ENCODE measurements at regions not wholly inside any gene's neighbourhood (a gene's known extent, or its start where the extent isn't known, plus 50 kb on each side); places are given as distances from the start of the nearest gene placed in this dataset.

- no peak overlapping the region for H3K4me3 ChIP-seq
- ATAC-seq (no peak), FAIRE-seq (no peak), DNase-seq (ENCODE audit: low read depth, low spot score) (no peak)
- no peaks in the 10 kb centered on the region for H4K20me1 ChIP-seq (ENCODE audit: control insufficient read depth, insufficient read depth)
- no peaks in the 10 kb centered on the region for H3K4me1 ChIP-seq (ENCODE audit: control insufficient read depth, insufficient read depth, low read length)
- H3K36me3 ChIP-seq (ENCODE audit: control insufficient read depth in 2 of 2, insufficient read depth in 2 of 2, low read length in 1 of 2), result no peaks in the 10 kb centered on the region
- ChIA-PET RAD21 (ENCODE audit: unreplicated experiment) (no interaction called here), CTCF (no interaction called here), POLR2A (no interaction called here), SMC1A (ENCODE audit: uncharacterized antibody, unreplicated experiment) (no interaction called here)
- no peak for TF ChIP-seq NFYA (IDR thresholded peaks at IDR 0.05; ENCODE audit: borderline replicate concordance, low read depth, low read length)
- TF ChIP-seq ZSCAN29 (IDR thresholded peaks at IDR 0.05), result no peak
- TF ChIP-seq ZNF384 (IDR thresholded peaks at IDR 0.05; ENCODE audit: borderline replicate concordance, low read depth, low read length), result no peak
- no peak for TF ChIP-seq GATAD2B (conservative IDR thresholded peaks at IDR 0.05; ENCODE audit: low read depth)
- no peak for TF ChIP-seq BHLHE40 (IDR thresholded peaks at IDR 0.05; ENCODE audit: borderline replicate concordance in 1 of 2, low read depth in 2 of 2, low read length in 1 of 2)
- no peak for TF ChIP-seq CTCF (IDR thresholded peaks at IDR 0.05 in 2 of 3, conservative IDR thresholded peaks at IDR 0.05 in 1 of 3; ENCODE audit: control insufficient read depth in 2 of 3, extremely low read depth in 1 of 3, insufficient read depth in 1 of 3, low read depth in 3 of 3, low read length in 3 of 3)
- no peak for TF ChIP-seq MEF2B (IDR thresholded peaks at IDR 0.05; ENCODE audit: partially characterized antibody, poor library complexity, severe bottlenecking)
- TF ChIP-seq TARDBP (IDR thresholded peaks at IDR 0.05; ENCODE audit: borderline replicate concordance), result no peak
- no peak for TF ChIP-seq TCF7 (IDR thresholded peaks at IDR 0.05; ENCODE audit: borderline replicate concordance)
- TF ChIP-seq ZNF207 (IDR thresholded peaks at IDR 0.05; ENCODE audit: borderline replicate concordance), result no peak
- TF ChIP-seq SPI1 (IDR thresholded peaks at IDR 0.05; ENCODE audit: borderline replicate concordance, insufficient read depth, low read depth, low read length), result no peak
- no peak for TF ChIP-seq RBBP5 (conservative IDR thresholded peaks at IDR 0.05)
- TF ChIP-seq MYC (IDR thresholded peaks at IDR 0.05; ENCODE audit: insufficient read depth, insufficient read length, insufficient replicate concordance, low read length, severe bottlenecking), result no peak
- no peak for TF ChIP-seq CBX3 (IDR thresholded peaks at IDR 0.05; ENCODE audit: borderline replicate concordance, low read depth)
- TF ChIP-seq FOXM1 (IDR thresholded peaks at IDR 0.05; ENCODE audit: low read depth, low read length), result no peak
- TF ChIP-seq ESRRA (IDR thresholded peaks at IDR 0.05; ENCODE audit: low read length), result no peak
- no peak for TF ChIP-seq CHD2 (IDR thresholded peaks at IDR 0.05; ENCODE audit: borderline replicate concordance, low read depth, low read length)
- TF ChIP-seq, protein P1, sequence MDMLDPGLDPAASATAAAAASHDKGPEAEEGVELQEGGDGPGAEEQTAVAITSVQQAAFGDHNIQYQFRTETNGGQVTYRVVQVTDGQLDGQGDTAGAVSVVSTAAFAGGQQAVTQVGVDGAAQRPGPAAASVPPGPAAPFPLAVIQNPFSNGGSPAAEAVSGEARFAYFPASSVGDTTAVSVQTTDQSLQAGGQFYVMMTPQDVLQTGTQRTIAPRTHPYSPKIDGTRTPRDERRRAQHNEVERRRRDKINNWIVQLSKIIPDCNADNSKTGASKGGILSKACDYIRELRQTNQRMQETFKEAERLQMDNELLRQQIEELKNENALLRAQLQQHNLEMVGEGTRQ (IDR thresholded peaks at IDR 0.05; ENCODE audit: borderline replicate concordance, low read depth, low read length), result no peak
- peaks cover 0 to 4% of the 10 kb centered on the region in 2 experiments for H3K27me3 ChIP-seq (replicated peaks in 1 of 2; ENCODE audit: control insufficient read depth in 2 of 2, insufficient read depth in 2 of 2, low read length in 1 of 2)
- no peaks in the 10 kb centered on the region for H3K79me2 ChIP-seq (ENCODE audit: control insufficient read depth, insufficient read depth, low read length)
- no peak overlapping the region for H3K9ac ChIP-seq (ENCODE audit: control insufficient read depth, insufficient read depth, low read length)
- intact Hi-C loops (cut with micrococcal nuclease; ENCODE audit: unreplicated experiment), result no loop called here
- BruUV-seq (replicated peaks), result no TSS peak
- no peak overlapping the region for H2AFZ ChIP-seq (ENCODE audit: control insufficient read depth, low read depth, low read length)
- H3K27ac ChIP-seq (ENCODE audit: control insufficient read depth, insufficient read depth), result no peak overlapping the region
- 40% methylated on average over 6 of the region's 6 CpGs for WGBS (ENCODE audit: insufficient coverage, insufficient replicate concordance, low lambda C conversion rate, missing lambda C conversion rate)
- in situ Hi-C loops (cut with MboI), result no loop called here
- H3K4me2 ChIP-seq (ENCODE audit: control insufficient read depth, insufficient read depth), result no peak overlapping the region
- H3K9me3 ChIP-seq (replicated peaks; ENCODE audit: control insufficient read depth, insufficient read depth, low read length), result no peaks in the 10 kb centered on the region
These were observed 164.1 kb downstream of the GLI2 start for GRCh38 chr2:120899771-120900170.
